SKM-1 treated with dmso at 0.1 percent for 144 hours (cell line): ENCODE measurements at regions not wholly inside any gene's neighbourhood (a gene's known extent, or its start where the extent isn't known, plus 50 kb on each side); places are given as distances from the start of the nearest gene placed in this dataset.

ENCODE experiments used
- DNase-seq: peaks from one replicate; lab custom pipeline; 2025; ENCODE audit not compliant: unreplicated experiment; lab: John Stamatoyannopoulos, UW

DNA sequence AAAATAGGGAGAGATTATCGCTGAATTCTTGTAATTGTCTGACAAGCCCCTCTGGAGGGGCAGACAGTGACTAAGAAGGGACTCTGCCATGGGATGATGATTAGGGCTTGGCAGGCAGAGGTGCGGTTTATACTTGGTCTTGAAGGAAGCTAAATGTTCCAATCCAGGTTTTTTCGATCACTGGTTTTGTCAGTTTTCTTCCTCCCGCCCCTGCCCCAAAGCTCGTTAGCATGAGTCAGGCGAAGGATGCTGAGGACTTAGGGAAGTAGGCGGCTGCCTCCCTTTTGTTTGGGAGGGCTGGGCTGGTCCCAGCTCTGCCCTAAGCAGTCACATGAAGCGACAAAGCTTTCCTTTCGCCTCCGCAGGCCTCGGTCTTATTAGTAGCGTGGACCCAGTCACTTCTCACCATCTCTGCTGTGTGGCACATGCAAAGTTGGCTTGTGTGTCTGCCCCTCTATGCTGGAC is 314.2 kb downstream of the CDC5L start:
- no peak for DNase-seq

DNA sequence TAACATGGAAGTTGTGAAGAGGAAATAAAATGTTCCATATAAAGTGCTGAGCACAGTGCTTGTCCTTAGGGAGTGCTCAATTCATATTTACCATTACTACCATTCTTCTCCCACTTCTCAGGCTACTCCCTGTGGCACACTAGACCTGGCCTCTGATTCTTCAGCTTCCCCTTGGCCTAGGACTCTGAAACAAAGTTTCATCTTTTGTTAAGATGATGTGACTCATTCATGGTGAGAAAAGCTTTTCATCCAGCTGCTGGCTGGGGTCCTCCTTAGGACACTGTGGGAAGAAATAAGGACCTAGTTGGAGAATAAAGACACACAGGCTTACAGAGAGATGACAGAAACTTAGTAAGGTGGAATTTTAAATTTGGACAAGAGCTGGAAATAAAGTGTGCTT is 314.8 kb downstream of the CDC5L start:
- no peak for DNase-seq

DNA sequence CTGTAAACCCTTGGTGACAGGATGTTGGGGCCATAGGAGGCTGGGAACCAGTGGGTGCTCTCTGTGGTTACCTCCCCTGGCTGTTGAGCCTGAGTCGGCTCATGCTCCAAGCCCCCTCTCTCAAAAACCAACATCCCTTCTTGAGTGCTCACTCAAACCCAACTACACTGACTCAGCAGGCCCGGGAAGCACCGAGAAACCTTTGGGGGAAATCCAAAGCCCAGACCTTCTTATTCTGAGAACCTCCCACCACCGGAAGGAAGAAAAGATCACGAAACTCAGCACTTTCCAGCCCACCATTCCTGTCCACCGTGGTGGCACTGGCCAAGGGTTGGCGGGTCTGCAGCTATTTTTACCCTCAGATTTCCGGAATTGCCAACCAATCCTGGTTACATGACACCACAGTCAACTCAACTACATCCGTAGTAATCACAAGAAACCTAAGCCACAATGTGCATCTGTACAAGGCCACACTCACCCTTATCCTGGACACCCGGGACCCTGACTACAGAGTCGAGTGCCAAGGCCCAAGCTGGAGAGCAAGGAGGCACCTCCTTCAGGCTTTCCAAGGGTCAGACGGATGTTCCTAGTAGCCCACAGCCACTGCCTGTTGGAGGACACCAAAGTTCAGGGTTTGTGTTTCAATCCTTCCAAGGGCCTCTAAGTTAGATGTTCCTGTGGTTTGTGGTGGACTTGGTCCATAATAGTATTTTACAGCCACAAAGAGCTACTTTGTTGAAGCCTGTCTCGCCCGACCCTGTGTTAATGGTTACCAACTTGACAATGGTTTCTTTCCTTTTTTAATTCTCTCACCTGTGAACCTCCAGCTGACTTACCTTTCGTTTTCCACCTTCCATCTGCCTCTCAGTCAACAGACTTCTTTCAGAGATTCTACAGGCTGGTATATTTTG is 317.0 kb downstream of the CDC5L start:
- no peak for DNase-seq

DNA sequence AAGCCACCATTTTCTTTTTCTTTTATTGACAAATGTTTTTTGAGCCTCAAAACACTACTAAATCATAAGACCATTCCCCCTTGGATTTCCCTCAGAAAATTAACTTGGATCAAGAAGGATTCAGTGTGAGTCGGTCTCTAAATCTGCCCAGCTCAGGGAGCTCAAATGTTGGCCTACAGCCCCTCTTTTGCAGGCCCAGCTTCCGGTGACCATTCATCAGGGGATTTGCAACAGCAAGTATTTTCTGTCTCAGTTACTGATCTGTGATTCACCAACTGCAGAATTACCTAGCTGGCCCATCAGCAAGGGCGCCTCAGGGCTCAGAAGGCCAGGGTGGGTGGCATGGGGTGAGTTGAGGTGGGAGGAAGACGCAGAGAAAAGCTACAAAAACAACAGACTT is 318.1 kb downstream of the CDC5L start:
- DNase-seq, result no peak

DNA sequence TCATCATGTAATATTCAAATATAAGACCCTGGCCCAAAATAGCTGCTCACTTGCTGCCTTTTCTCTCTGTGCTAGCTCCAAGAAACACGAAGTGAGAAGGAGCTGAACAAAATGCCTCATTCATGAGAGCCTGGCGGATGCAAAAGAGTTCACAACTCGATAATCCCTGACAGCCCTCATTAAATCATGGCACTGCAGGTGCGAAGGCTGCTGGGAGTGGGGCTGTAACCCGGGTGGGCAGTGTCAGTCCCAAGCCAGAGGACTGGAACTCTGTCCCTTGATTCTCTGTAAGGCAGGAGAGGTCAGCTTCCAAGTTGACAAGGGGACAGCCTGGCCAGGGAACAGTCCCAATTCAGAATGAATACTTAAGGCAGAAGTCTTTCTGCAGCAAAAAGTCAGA is 318.5 kb downstream of the CDC5L start:
- DNase-seq, result no peak

DNA sequence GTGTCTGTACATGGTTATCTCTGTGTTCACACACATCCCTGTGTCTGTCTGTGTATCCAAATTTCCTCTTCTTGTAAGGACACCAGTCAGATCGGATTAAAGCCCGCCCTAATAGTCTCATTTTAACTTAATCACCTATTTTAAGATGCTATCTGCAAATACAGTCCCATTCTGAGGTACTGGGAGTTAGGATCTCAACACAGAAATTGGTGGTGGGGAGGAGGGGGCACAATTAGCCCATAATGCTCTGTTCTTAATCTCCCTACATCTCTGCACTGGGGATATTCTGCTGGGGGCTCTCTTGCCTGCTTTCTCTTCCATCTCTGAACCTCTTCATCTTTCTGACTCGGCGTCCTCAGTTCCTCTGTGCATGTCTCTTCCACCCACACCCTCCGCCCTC is 320.7 kb downstream of the CDC5L start:
- no peak for DNase-seq

DNA sequence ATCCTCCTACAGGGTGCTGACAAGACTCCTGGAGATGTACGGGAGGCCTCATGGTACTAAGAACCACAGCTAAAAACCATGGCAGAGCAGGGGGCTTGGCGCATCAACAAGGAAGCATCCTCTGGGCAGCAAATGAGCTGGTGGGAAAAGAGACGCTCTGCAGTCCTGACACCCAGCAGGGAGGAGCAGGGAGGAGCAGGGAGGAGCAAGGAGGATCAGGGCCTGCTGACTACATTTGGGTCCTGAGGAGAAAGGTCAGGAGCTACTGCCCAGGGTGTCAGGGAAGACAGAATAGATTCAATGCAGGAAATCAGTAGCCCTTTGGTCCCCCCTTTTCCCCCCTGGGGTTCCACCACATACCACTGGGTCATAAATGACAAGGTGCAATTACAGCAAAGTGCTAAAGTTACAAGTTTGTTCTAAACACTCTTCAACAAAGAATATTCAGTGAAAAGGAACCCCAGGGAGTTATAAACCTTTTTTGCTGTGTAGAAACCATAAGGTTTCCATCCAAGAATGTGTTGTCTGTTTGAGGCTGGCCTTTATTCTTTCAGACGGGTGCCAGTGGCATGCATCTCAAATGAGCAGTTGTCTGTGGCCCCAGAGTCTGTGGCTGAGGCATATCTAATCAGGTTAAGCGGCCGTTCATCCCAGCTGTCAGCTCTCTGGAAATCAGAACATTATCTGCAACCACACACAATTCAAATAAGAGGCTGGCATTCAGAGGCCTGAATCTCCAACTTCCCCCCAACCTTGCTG is 325.0 kb downstream of the CDC5L start:
- DNase-seq, result no peak

DNA sequence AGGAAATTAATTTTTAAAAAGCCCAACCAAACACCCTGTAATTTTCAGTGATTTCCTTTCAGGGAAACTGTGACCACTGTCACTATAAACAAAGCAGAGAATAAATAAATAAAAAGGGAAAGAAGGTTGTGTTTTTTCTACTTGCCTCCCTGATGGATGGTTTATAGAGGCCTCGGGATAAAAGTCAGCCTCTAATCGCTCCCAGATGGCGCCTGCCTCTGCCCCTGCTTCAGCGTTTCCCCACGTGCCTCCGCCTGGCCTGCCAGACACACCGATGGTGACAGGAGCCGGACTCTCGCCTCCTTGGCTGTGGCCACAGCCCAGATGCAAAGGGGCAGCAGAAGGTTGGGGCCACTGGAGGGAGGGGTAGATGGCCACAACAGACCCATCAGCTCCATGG is 327.7 kb downstream of the CDC5L start:
- DNase-seq, result no peak

DNA sequence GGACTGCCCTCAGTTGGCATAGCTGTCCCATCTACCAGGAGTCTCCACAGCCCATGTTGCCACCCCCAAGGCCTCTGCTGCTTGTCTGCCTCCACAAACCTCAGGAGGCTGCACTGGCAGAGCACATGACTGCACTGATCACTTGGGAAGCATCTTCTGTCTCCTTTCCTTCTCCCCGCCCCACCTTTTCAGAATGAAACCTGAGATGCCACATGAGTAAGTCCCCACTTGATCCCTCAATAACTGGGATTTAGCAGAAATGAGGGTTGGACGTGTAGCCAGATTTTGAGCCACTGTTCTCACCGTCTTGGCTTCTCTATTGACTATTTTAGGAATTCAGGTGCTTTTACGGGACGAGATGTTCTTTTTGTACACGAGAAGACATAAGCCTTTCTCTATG is 328.4 kb downstream of the CDC5L start:
- no peak for DNase-seq

DNA sequence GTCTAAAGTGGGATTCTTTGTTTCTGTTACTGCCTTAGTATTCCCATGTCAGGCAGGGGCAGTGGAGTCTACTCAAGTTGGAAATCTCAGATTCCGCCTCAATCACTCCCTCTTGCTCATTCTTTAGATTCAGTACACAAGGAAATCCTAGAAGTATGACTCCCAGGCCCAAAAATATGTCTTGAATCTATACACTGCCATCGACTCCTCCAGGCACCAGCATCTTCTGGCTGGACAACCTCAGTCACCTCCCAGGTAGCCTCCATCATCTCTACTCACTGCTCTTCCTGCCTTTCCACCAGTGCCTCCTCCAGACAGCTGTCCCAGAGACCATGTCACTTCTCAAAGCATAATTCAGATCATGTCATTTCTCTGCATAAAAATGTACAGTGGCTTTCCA is 329.9 kb downstream of the CDC5L start:
- no peak for DNase-seq

DNA sequence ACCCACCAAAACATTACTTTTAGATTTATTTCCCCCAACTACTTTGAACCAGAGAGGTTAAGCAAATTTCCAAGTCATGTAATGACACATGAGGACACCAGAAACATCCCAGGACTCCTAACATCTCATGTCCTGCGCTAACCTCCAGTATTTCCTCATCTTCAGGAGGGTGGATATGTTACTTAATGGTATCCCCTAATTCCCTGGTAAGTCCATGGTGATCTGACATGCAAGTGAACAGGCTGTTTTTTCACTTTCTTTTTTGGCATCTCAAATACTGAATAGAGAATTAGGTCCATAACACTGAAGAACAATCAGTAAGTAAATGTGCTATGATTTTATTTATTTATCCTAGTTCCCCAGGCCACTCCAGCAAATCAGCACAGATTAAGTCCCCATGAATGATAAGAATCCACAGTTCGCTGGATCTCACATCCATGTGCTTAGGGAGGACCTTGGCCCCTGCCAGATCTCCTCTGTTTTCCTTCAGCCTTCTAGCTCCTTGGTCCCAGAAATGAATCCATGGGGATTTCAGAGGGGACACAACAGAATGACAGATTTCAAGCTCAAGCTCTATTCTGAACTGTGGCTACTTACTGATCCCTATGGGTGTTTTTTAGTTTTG is 334.6 kb downstream of the CDC5L start:
- DNase-seq, result no peak

DNA sequence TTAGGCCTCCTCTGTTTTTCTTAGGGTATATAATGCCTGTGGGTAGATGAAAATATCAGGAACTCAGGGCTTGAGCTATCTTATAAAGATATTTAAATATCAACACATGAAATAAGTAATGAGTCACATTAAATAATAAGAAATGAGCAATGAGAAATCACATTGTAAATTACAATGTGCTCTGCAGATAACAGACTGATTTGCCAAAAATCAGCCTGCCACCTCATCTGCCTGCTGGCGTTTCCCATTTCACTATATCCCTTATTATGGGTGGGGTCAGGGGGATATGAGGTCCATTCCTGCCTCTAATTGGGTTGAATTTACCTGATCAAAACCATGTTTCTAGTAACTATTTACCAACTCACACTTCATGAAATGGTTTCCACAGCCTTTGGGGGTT is 335.2 kb downstream of the CDC5L start:
- no peak for DNase-seq

DNA sequence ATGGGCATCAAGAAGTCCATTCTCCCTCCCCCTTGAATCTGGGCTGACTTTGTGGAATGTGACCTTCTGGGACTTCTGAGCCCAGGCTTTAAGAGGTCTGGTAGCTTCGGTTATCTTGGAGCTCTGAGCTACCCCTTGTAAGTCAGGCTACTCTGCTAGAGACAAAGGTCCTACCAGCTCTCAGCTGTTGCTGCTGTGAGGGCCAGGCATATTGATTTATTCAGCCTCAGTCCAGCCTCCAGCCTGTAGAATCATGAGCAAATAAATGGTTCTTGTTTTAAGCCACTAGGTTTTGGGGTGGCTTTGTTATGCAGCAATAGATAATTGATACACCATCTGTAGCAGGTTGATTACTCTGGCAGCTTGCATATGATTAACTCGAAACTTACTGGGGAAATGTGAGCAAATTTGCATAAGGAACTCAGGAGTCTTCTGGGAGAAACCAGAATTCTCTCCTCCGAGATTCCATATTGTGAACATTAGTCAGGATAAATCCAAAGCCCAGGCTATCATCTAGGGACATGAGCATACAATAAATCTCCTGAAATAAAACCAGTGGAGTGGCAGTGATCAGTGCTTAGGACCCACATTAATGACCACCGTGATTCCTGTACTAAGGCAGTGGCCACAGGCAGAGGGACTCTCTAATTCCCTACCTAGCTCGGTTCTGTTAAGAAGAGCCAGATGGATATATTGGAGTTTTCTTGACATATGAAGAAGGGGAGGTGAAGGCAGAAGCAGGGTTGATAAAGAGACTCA is 336.1 kb downstream of the CDC5L start:
- no peak for DNase-seq

DNA sequence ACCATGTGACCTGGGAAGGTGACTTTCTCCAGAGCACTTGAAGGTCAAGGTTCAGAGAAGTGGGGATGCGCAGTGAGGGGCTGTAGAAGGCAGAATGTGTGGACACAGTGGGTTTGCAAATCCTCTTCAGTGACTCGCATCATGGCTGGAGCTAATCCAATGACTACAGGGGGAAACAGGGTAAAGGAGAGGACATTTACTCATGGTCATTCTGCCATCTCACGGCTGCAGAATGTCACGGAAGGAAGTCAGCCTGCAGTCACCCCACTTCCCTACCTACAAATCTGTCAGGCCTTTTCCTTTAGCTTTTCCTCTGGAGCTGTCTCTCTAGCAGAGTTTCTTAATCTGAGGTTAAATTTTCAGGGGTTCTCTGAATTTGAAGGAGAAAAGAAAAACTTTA is 337.6 kb downstream of the CDC5L start:
- DNase-seq, result no peak

DNA sequence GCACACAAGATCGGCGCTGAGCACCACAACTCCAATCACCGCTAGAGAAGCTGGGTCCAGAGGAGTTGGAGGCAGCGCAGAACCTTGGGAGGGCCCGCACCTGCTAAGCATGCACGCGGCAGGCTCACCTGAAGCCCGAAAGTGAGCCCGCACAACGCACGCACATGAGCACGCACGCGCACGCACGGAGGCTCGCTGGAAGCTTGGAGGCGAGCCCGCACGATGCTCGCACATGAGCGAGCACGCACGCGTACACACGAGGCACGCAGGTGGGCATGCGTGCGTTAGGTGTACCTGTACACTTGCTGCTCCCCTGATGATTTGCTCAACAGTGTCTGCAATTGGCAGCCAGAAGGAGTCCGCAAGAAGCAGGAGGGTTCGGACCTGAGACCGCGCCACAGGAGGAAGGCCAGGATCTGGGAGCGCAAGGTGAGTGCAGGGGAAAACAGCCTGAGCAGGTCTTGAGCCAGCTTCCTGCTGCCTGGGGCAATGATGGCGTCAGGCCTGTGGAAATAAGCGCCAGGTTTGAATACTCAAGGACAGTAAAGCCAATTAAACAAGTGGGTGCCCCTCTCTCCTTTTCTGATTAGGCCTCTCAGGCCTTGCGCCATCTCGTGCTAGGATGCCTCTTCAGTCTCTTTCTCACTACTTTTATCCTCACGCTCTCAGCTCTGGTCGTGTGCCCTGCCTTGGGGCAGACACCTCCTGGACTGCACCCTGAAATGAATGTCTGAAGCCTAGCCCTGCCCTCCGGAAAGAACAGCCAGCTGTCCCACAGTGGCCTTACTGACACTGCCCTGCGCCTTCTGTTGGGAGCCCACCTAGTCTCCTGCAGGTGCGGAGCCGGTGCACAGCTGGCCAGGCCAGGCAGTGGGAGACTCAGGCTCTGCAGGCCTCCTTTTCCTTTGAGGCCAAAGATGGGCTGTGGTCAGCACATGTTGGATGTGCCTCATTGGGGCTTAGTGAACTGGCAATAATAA is 340.4 kb downstream of the CDC5L start:
- no peak for DNase-seq

DNA sequence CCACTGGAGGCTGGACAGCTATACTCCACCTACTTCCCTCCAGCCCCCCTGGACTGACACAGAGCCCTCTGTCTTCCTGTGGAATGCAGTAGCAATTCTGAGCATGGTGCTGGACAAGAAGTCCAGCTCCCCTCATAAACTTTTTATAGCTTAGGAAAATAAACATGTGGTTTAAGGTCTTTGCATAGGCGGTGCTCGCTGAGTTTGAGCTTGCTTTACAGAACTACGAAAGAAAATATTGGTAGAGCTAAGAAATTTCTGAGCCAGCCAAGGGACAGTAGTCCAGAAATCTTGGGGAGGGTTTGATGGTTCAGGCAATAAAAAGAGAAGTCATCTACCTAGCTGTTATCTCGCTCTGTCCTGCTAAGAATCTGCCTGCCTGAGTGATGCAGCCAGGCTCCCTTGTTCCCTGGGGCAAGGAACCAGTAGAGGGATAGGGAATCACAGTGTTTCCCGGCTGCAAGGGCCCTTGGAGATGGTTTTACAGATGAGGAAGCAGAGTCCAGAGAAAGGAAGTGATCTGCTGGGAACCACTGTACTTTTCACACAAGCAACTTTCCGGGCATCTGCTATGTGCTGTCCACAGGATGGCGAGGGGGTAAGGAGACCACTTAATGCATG is 343.4 kb downstream of the CDC5L start:
- no peak for DNase-seq

DNA sequence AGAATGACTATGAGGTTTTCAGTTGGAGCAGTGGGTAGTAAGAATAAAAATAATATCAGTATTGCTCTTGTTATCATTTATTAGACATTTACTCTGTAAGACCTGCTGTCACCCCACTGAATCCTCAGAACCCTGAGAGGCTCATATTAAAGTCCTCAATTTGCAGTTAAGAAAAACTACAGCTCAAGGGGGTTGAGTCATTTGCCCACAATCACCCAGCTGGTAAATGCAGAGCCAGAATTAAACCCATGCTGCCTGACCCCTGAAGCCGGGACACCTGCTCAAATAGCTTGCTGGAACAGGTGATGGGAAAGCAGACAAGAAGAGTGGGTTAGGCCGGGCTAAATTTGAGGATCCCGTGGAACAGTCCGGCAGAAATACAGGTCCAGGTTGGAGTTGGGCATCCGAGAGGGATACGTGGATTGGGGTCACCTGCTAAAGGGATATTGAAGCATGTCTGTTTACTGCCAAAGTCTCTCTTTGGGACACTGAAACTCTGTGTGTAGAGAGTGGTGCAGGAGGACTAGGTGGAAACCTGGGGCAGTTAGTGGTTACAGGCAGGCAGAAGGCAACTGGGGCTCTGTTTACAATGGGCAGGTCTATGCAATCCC is 344.1 kb downstream of the CDC5L start:
- DNase-seq, result no peak

DNA sequence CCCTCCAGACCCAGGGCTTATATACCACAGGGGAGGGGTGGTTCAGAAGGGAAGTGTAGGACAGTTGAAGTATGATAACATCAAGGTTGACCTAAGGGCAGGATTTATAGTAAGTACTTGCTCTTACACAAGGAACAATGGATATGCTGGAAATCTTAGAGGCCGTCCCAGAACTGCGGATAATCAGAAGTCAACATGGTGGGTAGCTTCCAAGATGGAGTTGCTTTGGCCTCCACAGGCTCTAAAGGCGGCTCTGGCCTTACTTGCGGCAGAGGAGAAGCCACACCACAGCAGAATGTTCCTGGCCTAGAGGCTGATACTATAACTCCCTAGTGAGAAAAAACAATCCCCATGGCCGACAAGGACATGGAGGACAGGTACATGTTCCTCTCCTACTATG is 344.7 kb downstream of the CDC5L start:
- no peak for DNase-seq

DNA sequence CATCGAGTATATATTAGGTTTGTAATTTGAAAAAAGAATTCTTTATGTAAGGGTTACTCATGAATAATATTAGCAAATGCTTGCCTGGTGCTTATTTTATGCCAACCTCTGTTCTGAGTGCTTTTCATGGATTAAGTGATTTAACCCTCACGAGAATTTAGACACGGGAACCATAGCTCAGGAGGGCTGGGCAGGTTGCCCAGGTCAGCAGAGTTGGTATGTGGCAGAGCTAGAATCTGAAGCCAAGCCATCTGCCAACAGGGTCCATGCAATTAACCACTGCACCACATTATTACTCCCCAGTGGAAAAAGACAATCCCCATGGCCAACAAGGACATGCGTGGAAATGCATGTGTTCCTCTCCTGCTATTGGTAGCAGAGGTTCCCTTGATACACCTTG is 345.6 kb downstream of the CDC5L start:
- DNase-seq, result no peak
